NCI-H187 treated with DMSO at 0.1 percent for 48 hours (cell line): ENCODE measurements at regions not wholly inside any gene's neighbourhood (a gene's known extent, or its start where the extent isn't known, plus 50 kb on each side); places are given as distances from the start of the nearest gene placed in this dataset.

Experiments
- DNase-seq: peaks from one replicate; lab custom pipeline; 2025; lab: John Stamatoyannopoulos, UW

DNA sequence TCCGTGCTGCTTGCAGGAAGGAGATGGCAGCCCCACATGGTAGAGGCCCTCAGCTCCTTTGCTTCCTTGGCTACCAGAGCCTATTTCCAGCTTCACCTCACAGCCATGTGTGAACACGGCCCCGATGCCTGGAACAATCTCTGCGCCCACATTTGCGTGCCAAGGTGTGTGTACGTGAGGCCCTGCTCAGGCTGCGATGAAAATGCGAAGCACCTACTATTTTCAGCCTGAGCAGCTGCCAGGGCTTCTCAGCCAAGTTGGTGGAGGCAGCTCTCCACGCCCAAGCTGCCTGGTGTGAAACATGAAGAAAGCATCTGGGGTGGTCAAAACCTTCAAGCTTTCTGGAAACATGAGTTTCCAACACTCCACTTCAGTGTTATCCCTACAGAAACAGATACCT, 177.8 kb upstream of the EGLN3 start:
- DNase-seq, result no peak

DNA sequence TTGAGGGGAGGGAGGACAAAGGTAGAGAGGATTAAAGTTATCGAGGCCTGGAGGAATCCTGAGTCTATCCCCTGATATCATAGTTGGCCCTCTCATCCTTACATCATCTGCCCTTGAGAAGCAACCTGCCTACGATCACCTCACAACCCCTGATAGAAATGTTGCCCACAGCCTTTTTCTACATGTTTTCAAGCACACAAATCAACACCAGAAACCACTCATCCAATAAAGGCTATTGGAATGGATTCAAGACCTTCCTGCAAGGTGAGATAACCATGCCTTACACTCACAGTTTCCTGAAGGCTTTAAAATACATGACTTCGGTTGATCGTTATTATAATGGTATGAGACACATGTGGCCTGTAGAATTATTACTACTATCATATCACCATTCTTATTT, 175.7 kb upstream of the EGLN3 start:
- no peak for DNase-seq

DNA sequence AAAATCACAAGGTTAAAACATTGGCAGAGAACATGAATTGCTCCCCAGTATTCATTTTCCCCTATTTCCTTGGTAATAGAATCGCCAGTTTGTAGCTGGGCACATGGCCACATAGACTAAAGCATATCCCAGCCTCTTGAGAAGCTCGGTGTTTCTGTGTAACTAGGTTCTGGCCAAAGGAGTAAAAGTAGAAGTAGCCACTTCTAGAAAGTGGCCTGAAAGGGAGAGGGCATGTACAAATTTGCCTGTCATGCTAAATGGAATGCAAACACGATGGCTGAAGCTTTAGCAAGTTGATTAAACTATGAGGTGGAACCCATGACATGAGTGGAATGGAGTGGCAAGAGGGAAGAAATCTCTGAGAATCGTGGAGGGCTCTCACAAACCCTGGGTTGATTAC, 173.7 kb upstream of the EGLN3 start:
- no peak for DNase-seq

- DNase-seq, result no peak
Observed at GRCh38 chr14:34122650-34123049, 171.8 kb upstream of the EGLN3 start.

DNA sequence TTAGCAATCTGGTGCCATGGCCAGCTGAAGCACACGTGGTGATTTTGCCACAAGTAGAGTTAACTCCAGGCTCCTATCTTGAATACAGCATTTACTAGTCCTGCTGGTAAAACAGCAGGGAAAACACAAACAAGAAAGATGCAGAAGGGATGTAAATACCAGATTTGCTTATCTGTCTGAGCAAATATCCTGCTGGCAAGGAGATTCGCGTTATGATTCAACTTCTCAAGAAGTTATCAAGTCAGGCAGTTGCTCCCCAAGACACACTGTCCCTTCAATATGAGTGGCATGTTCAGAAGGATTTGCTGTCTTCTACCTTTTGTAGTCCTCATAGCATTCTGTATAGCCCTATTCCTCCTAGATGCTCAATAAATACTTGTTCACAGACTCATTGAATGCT, 171.2 kb upstream of the EGLN3 start:
- no peak for DNase-seq

DNA sequence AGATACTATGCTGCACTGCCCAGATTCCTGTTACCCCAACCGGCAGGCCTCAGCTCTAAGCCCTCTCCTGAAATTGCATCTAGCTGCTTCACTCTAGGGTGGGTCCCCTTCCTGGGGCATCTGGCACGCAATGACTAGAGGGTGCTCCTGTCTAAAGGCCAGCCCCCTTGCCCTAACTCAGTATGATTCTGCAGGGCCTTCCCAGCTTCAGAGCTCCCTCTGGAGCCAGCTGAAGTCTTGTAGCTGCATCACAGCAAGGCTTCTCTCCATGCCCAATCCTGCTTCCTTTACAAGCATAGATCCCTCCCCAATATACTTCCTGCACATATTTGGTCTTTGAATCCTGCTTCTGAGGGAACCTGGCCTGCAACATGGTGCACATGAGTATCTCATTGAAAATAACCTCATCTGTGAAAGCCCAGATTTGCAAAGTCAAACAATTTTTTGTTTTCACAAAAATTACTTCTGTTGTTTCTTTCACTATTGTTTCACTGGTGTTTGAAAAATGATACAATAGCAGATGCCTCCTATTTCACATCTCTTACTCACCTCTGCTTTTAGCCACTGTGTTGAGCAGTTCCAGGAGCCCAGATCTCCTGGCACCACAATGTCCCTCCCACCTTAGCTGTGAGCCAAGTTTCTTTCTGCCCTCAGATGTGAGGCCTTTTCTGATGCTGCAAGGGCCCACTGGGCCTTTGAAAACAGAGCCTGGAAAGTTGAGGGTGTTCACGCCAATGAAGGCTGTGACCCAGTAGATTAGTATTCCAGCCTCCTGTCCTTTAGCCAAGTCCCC, 169.5 kb upstream of the EGLN3 start:
- no peak for DNase-seq

GRCh38 chr14:34119107-34119858, 168.4 kb upstream of the EGLN3 start:
- no peak for DNase-seq

- no peak for DNase-seq
Observed at GRCh38 chr14:34113991-34114390, 163.1 kb upstream of the EGLN3 start.

DNA sequence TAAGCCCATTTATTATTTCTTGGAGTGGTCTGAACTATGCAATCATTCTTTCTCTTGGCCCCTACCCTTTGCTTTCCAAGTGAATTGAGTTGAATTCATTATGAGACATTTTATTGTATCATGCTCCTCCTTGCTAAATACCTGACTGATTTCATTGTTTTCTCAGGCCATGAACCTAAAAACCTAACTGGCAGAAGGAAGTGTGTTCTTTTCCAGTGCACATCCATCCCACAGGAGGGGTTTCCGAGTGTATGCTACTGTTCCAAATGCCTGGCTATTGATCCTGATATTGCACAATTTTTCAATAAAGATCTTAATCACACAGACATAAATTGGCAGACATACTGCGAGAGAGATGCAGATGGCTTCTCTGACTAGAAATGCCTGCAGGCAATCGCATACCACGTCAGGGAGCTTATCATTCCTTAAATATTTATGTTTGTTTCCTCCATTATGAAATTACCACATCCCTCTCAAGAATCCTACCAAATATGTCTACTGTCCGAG, 162.2 kb upstream of the EGLN3 start:
- no peak for DNase-seq

- no peak for DNase-seq
Observed at GRCh38 chr14:34111953-34112352, 161.1 kb upstream of the EGLN3 start.

DNA sequence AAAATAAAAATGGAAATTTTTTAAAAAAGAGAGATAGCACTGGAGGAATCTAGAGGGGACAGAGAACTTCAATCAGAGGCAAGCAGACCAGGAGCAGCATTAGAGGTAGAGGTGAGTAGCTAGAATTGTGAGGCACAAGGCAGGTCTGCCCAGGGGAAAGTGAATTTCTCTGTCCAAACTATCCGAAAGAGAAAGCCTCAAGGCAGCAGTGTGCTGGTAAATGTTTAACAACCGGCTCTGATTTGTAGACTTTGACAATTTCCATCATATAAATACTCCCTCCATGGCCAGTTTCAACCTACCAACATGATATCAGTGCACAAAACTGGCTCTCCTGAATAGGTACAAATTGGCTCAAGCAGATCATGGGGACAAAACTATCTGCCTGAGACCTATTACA, 160.6 kb upstream of the EGLN3 start:
- no peak for DNase-seq

DNA sequence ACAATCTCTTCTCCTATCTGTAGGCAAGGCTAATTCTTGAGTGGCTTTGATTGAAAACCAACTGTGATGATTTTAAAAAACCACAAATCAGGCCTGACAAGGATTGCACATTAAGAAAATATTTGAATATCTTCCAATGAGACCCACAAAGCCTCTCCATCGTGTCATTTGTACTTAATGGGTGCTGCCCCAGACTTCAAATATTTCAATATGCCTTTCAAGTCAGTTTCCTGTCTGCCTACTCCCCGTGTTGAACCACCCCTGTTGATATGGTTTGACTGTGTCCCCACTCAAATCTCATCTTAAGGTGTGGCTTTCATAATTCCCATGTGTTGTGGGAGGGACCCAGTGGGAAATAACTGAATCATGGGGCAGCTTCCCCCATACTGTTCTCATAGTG, 159.7 kb upstream of the EGLN3 start:
- no peak for DNase-seq

- no peak for DNase-seq
Observed at GRCh38 chr14:34107441-34107840, 156.6 kb upstream of the EGLN3 start.

GRCh38 chr14:34106310-34106709, 155.4 kb upstream of the EGLN3 start:
- no peak for DNase-seq

GRCh38 chr14:34104489-34105397, 153.9 kb upstream of the EGLN3 start:
- no peak for DNase-seq

GRCh38 chr14:34103176-34103575, 152.3 kb upstream of the EGLN3 start:
- no peak for DNase-seq

DNA sequence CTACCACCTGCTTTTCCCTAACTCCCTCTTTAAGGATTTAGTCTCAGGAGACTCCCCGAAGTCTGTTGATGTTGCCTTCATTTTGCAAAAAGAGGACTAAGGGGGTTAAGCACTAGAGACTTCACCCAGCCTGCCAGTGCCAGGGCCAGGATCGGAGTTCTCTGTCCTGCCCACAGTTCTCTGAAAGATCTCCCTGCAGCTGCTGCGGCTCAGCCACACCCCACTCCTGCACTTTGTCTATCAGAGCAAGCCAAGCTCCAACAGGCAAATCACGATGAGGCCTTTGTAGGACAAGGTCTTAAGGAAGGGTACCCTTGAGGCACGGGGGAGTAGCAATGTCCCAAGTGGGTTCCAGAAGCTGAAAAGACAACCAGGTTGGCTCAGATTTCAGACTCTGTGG, 148.8 kb upstream of the EGLN3 start:
- no peak for DNase-seq

- DNase-seq, result no peak
Observed at GRCh38 chr14:34098985-34099349, 148.1 kb upstream of the EGLN3 start.

- DNase-seq, result no peak
Observed at GRCh38 chr14:34098045-34098984, 147.4 kb upstream of the EGLN3 start.

DNA sequence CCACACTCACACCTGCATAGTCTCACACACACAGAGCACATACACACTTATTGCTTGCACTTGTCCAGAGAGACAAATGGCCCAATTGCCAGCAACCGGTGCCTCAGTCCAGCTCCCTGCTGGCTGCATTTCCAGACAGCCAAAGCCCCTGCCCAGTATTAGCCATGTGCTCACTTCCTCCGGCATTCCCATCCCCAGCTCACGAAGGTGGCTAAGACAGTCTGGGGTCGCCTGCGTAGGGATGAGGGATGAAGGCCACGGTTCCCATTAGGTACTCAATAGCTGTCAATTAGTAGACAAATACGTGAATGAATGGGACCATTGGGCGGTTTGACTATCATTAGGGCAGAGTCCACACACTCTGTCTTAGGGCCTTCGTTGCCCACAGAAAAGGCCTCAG, 146.8 kb upstream of the EGLN3 start:
- no peak for DNase-seq

- no peak for DNase-seq
Observed at GRCh38 chr14:34094384-34094783, 143.5 kb upstream of the EGLN3 start.
